Breast epithelium (tissue), 4 donors: ENCODE measurements at regions not wholly inside any gene's neighbourhood (a gene's known extent, or its start where the extent isn't known, plus 50 kb on each side); places are given as distances from the start of the nearest gene placed in this dataset.
A peak's percentile ranks its signal among the peaks of the same experiment; 100 is the strongest.

ENCODE experiments used
- DNase-seq, 2 donors: peaks; one replicate each; pipeline ENCODE4 v3.0.0-alpha.2; 2019; ENCODE audit warnings: low spot score in 2 of 2
- H3K27ac ChIP-seq, 2 donors: fragments of 200-600 bp; sonication (generic) in 1 of 2; one replicate each; pipeline ENCODE4 v1.5.1; 2016 to 2019; ENCODE audit warnings: mild to moderate bottlenecking in 1 of 2
- H3K27me3 ChIP-seq, 2 donors: fragments of 200-600 bp; sonication (generic) in 1 of 2; one replicate each; pipeline versions ENCODE4 v1.5.1 to v1.6.0; 2017 to 2019; ENCODE audit warnings: control low read depth in 1 of 2, mild to moderate bottlenecking in 1 of 2
- H3K36me3 ChIP-seq: fragments of 200-600 bp; one replicate; pipeline ENCODE4 v1.5.1; 2019
- H3K4me1 ChIP-seq, 2 donors: fragments of 200-600 bp; sonication (generic); one replicate each; pipeline ENCODE4 v1.5.1; 2016 to 2019; ENCODE audit warnings: control low read depth in 1 of 2
- H3K4me3 ChIP-seq, 3 donors: fragments of 200-600 bp; sonication (generic); 1 replicate in 2 of 3; 2 replicates in 1 of 3; pipeline ENCODE4 v1.5.1; 2016 to 2019; ENCODE audit warnings: mild to moderate bottlenecking in 3 of 3, moderate library complexity in 2 of 3
- H3K9me3 ChIP-seq, 2 donors: fragments of 200-600 bp; sonication (generic) in 1 of 2; one replicate each; pipeline ENCODE4 v1.5.1; 2016 to 2019; ENCODE audit warnings: control low read depth in 1 of 2
- CTCF ChIP-seq, 3 donors: fragments of 450-650 bp; IDR thresholded peaks; one replicate each; pipeline ENCODE4 v1.5.1; 2016 to 2017; ENCODE audit warnings: antibody characterized with exemption in 3 of 3, mild to moderate bottlenecking in 3 of 3, moderate library complexity in 3 of 3
- POLR2A ChIP-seq: fragments of 450-650 bp; IDR thresholded peaks from one replicate; pipeline ENCODE4 v1.6.1; 2016; ENCODE audit warnings: antibody characterized with exemption, mild to moderate bottlenecking, moderate library complexity
- POLR2AphosphoS5 ChIP-seq, 3 donors: sonication (generic); formaldehyde crosslinking; IDR thresholded peaks; one replicate each; pipeline ENCODE4 v1.6.1; 2017; ENCODE audit warnings: antibody characterized with exemption in 3 of 3
- intact Hi-C: fragments of 100-400 bp; cut with DNase I; formaldehyde crosslinking; loops from one replicate; pipeline ENCODE4 v1.15.1; 2023; ENCODE audit warnings: low total_unique reads

GRCh38 chr2:240366901-240367300, 68.6 kb upstream of the GPC1 start:
- Histone ChIP-seq H3K9me3 (no peaks in the 10 kb centered on the region), H3K4me1 (peaks cover 0 to 2% of the 10 kb centered on the region in 2 donors), H3K4me3 (no peak overlapping the region), H3K36me3 (no peaks in the 10 kb centered on the region), H3K27ac (no peak overlapping the region), H3K27me3 (peaks cover 0 to 17% of the 10 kb centered on the region in 2 donors)
- intact Hi-C loops = loop anchor here (5.0 kb wide), 1 partner anchor 1690 kb away; no protein-coding TSS in a partner anchor
- no peak for DNase-seq
- TF ChIP-seq CTCF (IDR thresholded peaks at IDR 0.05) (no peak), POLR2A (no peak), POLR2AphosphoS5 (IDR thresholded peaks at IDR 0.05) (no peak)

GRCh38 chr2:240367721-240368120, 67.7 kb upstream of the GPC1 start:
- Histone ChIP-seq H3K9me3 (no peaks in the 10 kb centered on the region), H3K4me1 (peaks cover 0 to 2% of the 10 kb centered on the region in 2 donors), H3K27me3 (peaks cover 0 to 14% of the 10 kb centered on the region in 2 donors), H3K4me3 (no peak overlapping the region), H3K27ac (no peak overlapping the region), H3K36me3 (no peaks in the 10 kb centered on the region)
- TF ChIP-seq POLR2A (no peak), CTCF (IDR thresholded peaks at IDR 0.05) (no peak)
- intact Hi-C loops = loop anchor here (5.0 kb wide), 1 partner anchor 1690 kb away; no protein-coding TSS in a partner anchor
- DNase-seq = no peak

GRCh38 chr2:240368781-240369331, 66.6 kb upstream of the GPC1 start:
- no peak for DNase-seq
- intact Hi-C loops = loop anchor here (5.0 kb wide), 1 partner anchor 1692 kb away; no protein-coding TSS in a partner anchor
- Histone ChIP-seq H3K27ac (no peak overlapping the region), H3K9me3 (no peaks in the 10 kb centered on the region), H3K27me3 (peaks cover 0 to 5% of the 10 kb centered on the region in 2 donors), H3K36me3 (no peaks in the 10 kb centered on the region), H3K4me1 (peaks cover 0 to 2% of the 10 kb centered on the region in 2 donors), H3K4me3 (no peak overlapping the region)
- TF ChIP-seq POLR2AphosphoS5 (IDR thresholded peaks at IDR 0.05) = no peak
- TF ChIP-seq POLR2A = no peak
- TF ChIP-seq CTCF (IDR thresholded peaks at IDR 0.05) = no peak

- Histone ChIP-seq H3K4me1 (peaks cover 0 to 2% of the 10 kb centered on the region in 2 donors), H3K27ac (peak overlapping the region in 1 of 2 donors; percentile 25), H3K27me3 (peaks cover 0 to under 1% of the 10 kb centered on the region in 2 donors), H3K9me3 (no peaks in the 10 kb centered on the region), H3K4me3 (no peak overlapping the region), H3K36me3 (no peaks in the 10 kb centered on the region)
- no peak for DNase-seq
- TF ChIP-seq CTCF (IDR thresholded peaks at IDR 0.05) (no peak), POLR2AphosphoS5 (IDR thresholded peaks at IDR 0.05) (no peak), POLR2A (no peak)
- intact Hi-C loops = loop anchor here (5.0 kb wide), 1 partner anchor 1692 kb away; no protein-coding TSS in a partner anchor
Measured at GRCh38 chr2:240369335-240369734, 66.1 kb upstream of the GPC1 start.

GRCh38 chr2:240369801-240370585, 65.5 kb upstream of the GPC1 start:
- Histone ChIP-seq H3K9me3 (no peaks in the 10 kb centered on the region), H3K27me3 (no peaks in the 10 kb centered on the region), H3K4me3 (no peak overlapping the region), H3K4me1 (peaks cover 0 to 2% of the 10 kb centered on the region in 2 donors), H3K36me3 (no peaks in the 10 kb centered on the region), H3K27ac (peak overlapping the region in 1 of 2 donors; percentile 25)
- DNase-seq = peak in 1 of 2 donors; percentile 21
- no peak for TF ChIP-seq POLR2A
- intact Hi-C loops = loop anchor here (5.0 kb wide), 1 partner anchor 1693 kb away; no protein-coding TSS in a partner anchor
